Cerebellar cortex (tissue), 1 donor: ENCODE measurements at regions not wholly inside any gene's neighbourhood (a gene's known extent, or its start where the extent isn't known, plus 50 kb on each side); places are given as distances from the start of the nearest gene placed in this dataset.
A peak's percentile ranks its signal among the peaks of the same experiment; 100 is the strongest.

Experiments used
- DNase-seq: peaks from one replicate; pipeline ENCODE4 v3.0.0-alpha.2; 2015; ENCODE audit warnings: low spot score

GRCh38 chr22:49263101-49263500 is 564.6 kb downstream of the BRD1 start:
- DNase-seq = no peak

DNA sequence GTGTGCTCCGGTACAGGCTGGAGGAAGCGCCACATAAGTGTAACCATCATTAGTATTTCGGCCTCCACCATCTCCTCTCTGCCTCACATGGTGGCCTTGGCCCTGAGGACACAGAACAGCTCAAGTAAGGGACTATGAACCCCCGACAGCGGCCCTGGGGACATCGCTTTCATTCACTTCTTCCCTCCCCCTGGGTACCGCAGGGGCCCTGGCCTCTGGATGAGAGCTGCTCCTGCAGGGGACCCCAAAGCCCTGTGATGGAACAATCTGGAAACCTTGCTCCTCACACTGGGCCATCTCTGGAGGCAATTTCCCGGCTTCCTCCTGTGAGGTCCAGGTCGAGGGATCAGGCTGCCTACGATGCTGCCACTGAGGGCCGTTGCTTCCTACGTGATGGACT is 565.5 kb downstream of the BRD1 start:
- DNase-seq = no peak

GRCh38 chr22:49261616-49262015 is 566.1 kb downstream of the BRD1 start:
- no peak for DNase-seq

DNA sequence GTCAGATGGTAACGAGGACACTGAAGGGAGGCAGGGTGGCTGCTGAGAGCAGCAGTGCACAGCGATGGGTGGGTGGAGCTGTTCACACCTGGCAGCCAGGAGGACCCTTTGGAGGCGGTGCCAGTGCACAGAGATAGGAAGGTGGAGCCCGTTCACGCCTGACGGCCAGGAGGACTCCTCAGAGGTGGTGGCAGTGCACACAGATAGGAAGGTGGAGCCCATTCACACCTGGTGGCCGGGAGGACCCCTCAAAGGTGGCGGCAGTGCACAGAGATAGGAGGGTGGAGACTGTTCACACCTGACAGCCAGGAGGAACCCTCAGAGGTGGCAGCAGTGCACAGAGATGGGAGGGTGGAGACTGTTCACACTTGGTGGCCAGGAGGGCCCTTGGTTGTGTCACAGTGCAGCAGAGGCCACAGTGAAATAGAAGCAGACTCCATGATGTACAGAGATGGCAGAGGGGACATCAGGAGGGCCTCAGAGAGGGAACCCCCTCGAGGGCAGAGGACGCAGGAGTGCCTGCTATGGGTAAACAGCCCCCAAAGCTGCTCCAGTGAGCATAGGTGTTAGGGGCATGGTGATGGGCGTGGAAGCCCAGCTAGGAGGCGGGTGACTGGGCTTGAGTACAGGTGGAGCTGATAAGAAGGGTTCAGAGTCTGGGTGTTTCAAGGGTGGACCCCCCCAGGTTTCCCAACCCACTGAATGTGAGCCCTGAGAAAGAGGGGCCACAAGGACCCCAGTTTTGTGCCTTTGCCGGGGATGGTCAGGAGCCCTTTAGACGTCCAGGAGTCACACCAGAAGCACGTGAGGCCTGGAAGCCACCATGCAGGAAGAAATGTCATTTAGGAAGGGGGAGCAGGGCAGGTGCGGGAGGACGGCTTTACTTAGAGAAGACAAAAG is 566.7 kb downstream of the BRD1 start:
- DNase-seq = no peak

- DNase-seq = no peak
Measured at GRCh38 chr22:49259839-49260615, 567.6 kb downstream of the BRD1 start.

- peak; percentile 28 for DNase-seq
Measured at GRCh38 chr22:49258107-49259010, 569.3 kb downstream of the BRD1 start.

DNA sequence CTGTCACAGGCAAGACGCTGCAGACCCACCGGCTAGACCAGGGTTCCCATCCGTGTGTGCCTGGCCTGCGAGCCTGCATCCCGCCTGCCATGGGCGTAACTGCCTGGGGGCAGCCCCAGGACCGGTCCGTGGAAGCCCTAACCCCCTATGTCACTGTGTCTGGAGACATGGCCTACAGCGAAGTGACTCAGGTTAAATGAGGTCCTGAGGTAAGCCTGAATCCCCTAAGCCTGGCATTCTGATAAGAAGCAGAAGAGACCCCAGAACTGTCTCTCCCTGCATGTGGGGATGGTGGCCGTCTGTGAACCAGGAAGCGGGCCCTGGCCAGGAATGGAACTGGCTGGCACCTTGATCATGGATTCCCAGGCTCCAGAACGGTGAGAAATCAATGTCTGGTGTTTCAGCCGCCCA is 570.1 kb downstream of the BRD1 start:
- no peak for DNase-seq

GRCh38 chr22:49255741-49256318 is 571.8 kb downstream of the BRD1 start:
- DNase-seq = no peak

- DNase-seq = no peak
Measured at GRCh38 chr22:49255154-49255553, 572.5 kb downstream of the BRD1 start.

DNA sequence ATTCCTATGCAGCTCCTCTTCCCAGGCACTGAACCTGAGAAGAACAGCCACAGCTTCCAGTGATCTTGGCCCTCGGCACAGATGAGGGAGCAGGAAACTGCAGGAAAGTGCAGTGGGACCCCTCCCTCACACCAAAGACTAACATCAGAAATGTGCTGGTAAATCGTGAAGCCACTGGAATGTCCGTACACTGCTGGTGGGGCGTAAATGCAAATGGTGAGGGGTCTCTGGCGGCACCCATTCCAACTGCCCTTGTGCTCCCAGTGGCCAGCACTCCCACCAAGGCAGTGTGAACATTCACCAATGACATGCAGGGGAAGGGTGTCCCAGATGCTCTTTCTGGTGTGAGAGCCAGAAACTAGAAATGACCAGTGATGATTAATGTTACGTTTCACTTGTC is 574.0 kb downstream of the BRD1 start:
- DNase-seq = no peak

DNA sequence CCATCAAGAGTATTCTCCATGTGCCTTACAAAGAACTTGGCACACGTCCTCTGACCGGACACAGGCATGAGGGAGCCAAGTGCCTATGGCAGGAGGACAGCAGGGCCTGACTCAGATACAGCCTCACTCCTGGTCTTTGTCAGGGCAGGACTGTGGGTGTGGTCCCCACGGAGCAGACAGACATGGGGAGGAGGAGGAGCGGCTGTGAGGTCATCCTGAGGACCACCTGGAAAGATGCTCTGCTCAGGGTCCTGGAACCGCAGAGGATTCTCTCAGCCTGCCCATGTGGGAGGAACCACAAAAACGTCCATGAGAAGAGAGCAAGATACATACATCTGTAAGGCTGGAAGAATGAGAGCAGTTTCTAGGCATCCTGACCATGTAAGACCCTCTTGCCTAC is 576.3 kb downstream of the BRD1 start:
- DNase-seq = no peak

DNA sequence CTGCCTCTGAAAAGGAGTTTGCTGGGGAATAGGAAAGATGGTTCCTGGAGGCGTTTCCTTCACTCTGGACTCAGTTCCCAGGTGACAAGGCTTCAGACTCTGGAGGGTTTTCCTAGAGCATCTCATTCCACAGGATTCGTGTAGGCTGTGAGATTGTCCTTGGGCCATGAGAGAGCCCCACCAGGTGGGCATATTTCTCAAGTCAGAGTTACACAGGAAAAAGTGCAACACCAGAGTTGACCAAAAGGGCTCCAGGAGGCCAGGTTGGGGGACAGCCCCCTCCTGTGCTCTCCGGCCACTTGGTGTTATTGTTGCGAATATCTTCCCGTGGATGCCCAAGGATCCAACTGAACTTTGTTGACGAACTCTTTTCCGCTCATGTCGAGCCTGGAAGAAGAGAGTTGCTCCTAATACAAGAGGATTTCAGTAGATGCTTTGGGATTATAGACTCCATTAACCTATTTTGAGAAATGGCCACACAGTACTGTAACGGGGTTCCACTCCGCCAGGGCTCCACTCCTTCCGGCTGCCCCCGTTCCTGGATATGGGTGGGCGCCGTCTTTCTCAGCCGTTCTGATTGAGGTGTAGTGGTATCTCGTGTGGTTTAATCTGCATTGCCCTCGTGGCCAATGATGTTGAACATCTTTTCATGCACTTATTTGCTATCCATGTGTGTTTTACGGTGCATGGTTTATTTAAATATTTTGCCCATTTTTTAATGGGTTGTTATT is 580.3 kb downstream of the BRD1 start:
- no peak for DNase-seq

DNA sequence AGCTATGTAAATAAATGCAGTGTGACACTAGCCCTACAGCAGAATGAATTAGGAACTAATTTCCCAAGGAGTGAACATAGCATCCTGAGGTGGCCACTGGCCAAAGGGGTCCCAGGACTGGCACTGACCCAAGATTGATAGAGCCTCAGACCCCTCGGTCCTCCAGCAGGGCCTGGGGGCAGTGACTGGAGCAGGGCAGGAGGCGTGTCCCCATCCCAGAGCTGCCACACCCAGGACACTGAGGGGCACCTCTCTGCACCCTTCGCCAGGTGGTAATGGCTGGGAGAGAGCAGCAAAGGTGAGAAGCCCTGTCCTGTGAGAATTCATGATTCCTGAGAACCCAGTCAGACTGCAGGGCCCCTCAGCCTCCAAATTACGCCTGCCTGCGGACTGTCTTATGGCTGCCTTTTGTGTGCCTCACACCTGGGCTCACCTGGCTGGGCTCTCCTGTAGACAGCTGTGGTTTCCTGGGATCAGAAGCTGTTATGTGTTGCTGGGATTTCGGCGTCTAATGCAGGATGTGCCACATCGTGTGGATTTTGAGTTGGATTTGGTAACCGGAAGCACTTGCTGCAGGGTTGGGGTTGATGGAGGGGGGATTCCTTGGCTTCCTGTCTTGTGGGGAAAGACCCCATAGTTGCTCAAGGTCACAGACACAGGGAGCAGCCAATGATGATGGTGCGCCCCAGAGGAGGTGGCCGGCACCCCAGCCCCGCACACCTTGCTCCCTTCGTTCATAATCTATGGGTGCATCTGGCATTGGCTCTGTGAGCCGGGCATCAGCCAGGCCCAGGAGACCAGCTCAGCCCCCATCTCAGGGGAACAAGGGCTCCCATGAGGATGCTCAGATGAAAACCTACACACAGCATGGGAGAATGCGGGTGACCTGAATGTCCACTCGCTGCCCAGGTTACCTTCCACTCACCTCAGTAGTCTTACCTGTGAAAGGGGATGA is 582.9 kb downstream of the BRD1 start:
- no peak for DNase-seq

- DNase-seq = no peak
Measured at GRCh38 chr22:49243965-49244364, 583.7 kb downstream of the BRD1 start.

GRCh38 chr22:49243335-49243734 is 584.3 kb downstream of the BRD1 start:
- DNase-seq = no peak

GRCh38 chr22:49242480-49242879 is 585.2 kb downstream of the BRD1 start:
- no peak for DNase-seq

- DNase-seq = no peak
Measured at GRCh38 chr22:49241174-49241851, 586.4 kb downstream of the BRD1 start.

DNA sequence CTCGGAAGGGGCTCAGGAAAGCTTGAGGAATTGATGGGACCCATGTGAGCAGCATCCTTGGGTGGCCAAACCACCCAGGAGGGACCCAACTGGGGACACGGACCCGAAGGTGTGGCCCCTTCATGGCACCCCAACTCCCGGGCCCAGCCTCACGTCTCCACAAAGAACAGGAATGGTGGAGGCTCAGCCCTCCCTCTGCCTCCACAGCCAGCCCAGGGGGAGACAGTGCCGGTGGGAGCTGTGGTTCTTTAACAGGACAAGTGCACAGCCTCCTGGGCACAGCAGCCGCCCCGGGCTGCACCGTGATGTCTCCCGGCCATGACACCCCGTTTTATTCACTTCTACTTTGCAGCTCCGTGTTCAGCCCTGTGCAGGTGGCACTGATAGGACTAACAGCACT is 587.2 kb downstream of the BRD1 start:
- no peak for DNase-seq

GRCh38 chr22:49240016-49240380 is 587.7 kb downstream of the BRD1 start:
- DNase-seq = no peak
